ENCODE measurements at regions not wholly inside any gene's neighbourhood (a gene's known extent, or its start where the extent isn't known, plus 50 kb on each side); places are given as distances from the start of the nearest gene placed in this dataset.

DNA sequence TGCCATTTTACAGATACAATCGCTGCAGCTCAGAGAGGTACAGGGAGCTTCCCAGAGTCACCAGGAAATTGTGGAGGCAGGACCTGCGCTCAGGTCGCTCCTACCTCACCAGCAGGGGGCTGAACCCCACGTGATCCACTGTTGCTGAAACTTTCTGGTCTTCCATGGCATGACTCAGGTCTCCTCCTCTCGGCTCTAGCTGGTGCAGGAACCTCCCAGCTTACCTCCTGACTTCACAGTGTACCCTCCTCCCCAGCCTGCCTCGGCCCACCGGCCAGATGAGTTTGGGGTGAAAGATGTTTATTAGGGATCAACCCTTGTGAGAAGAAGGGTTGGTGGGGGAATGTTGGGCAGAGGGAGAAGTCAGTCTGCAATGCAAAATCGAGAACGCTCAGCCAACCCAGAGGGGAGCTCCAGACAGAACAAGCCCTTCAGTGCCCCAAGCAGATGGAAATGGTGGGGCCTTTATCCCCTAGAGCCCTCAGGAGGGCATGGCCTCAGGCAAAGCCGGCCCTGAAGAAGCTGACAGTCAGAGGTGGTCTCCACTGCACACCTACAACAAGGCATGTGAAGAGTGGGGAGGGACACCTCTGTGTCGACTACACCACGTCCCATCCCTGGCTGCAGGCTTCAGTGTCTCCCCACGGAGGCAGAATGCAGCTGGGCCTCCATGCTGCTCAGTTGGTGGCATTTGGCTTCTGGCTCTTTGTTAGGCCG, 118.6 kb upstream of the PRR20G start:
- H3K4me1 Mint-ChIP-seq = no peaks in the 10 kb centered on the region

DNA sequence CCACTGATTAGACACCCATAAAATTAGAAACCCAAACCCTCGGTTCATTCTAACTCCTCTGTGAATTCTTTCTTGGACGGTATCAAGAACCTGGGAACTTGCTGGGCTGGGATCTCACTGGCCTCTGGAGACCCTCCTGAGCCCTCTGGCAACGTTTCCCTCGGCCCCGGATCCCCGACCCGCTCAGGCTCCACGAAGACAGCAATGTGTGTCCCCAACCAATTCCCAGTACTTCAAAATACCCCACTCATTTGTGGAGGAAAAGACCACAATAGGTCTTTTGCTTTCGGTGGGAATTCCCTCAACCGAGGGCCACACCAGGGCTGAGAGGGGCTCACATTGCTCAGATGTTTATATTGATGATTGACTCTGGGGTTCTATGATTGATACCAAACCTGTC, 117.9 kb upstream of the PRR20G start:
- Mint-ChIP-seq H3K4me3 (no peak overlapping the region), H3K27me3 (peaks cover 20 to 30% of the 10 kb centered on the region in 2 donors), H3K9me3 (no peaks in the 10 kb centered on the region), H3K4me1 (no peaks in the 10 kb centered on the region), H3K27ac (no peak overlapping the region), H3K36me3 (no peaks in the 10 kb centered on the region)
- ATAC-seq (replicated peaks) (no peak), DNase-seq (no peak)

More for the DNA sequence above, 118.6 kb upstream of the PRR20G start:
- ATAC-seq (replicated peaks) (no peak), DNase-seq (no peak)
- Mint-ChIP-seq H3K4me3 (no peak overlapping the region), H3K36me3 (no peaks in the 10 kb centered on the region), H3K27me3 (peaks cover 21 to 30% of the 10 kb centered on the region in 2 donors), H3K9me3 (no peaks in the 10 kb centered on the region), H3K27ac (no peak overlapping the region)

DNA sequence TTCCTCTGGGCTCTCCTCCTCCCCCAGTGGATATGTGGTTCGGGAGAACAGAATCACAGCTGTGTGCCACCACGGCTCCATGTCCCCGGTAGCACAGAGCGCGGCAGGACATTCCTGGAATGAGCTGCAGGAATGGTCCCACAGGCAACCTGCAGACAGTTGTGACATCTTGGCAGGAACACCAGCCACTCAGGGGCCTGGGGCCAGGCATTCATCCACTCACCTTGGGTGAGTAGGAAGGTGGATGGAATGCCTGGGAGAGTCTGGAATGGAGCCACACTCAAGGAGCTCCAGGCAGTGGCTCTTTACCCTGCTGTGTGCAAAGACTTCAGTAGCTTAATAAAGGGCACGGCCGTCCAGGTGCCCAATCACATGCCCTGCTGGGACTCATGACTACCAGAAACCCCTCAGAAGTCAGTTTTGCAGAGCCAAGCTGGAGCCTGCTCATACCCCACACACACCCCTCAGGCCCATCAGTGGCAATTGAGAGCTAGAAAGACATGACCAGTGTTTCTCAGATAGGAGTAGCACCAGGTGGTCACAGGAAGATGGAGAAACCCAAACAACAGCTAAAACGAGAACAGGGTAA, 117.3 kb upstream of the PRR20G start:
- no peaks in the 10 kb centered on the region for H3K9me3 Mint-ChIP-seq
- no peaks in the 10 kb centered on the region for H3K36me3 Mint-ChIP-seq
- no peak overlapping the region for H3K4me3 Mint-ChIP-seq
- H3K4me1 Mint-ChIP-seq = no peaks in the 10 kb centered on the region
- no peak for ATAC-seq (replicated peaks)
- peaks cover 23 to 27% of the 10 kb centered on the region in 2 donors for H3K27me3 Mint-ChIP-seq
- DNase-seq = no peak
- H3K27ac Mint-ChIP-seq = no peak overlapping the region

DNA sequence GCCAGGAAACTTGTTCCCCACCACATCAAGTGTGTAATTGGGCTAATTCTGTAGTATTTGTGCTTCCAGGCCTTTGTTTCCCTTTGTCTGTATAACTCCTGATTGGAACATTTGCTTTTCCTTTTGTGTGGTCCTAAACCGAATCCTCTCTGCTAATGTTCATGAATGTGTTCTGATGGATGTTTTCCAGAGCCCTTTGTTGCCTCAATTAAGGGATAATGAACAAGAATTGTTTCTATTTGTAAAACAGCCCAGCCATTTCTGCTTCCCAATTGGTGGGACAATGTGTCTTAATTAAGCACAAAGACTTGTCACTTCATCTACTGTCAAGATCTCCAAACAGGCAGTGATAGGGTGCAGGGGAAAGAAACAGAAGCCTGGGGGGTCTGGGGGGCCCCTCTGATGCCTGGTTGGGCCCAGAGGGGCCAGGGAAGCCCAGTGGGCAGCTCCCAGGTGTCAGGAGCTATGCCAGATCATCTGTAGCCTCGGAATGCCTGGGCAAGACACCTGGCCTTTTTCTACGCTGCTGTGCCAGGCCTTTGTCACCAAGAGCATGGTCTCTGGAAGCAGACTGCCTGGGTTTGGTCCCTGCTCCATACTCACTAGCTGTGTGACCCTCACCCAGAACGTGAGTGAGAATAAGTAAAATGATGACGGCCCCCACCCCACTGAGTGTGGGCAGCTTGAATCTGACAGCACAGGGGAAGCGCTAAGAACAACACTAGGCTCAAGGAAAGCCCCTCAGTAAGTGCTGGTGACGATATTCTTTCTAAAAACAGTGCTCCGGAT, 116.6 kb upstream of the PRR20G start:
- Mint-ChIP-seq H3K4me1 (no peaks in the 10 kb centered on the region), H3K27ac (no peak overlapping the region), H3K4me3 (no peak overlapping the region), H3K36me3 (no peaks in the 10 kb centered on the region), H3K27me3 (peaks cover 23 to 25% of the 10 kb centered on the region in 2 donors), H3K9me3 (no peaks in the 10 kb centered on the region)
- DNase-seq (no peak), ATAC-seq (replicated peaks) (no peak)

DNA sequence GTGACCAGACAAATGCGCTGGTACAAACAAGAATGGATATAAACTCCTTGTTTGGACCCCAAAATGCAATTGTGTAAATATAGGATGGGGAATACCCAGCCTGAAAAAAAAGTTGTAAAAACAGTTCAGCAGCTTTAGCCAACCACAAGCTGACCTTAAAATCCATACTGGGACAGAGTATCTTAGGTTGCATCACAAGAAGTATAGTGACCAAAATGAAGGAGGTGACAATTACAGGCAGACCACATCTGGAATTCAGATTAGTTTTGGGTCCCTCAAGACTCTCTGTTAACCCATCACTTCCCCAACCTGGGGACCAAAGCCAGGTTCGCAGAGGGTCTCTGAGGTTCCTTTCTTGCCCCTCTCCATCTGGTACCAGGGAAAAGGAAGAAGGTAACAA, 115.9 kb upstream of the PRR20G start:
- Mint-ChIP-seq H3K4me3 (no peak overlapping the region), H3K9me3 (no peaks in the 10 kb centered on the region), H3K4me1 (no peaks in the 10 kb centered on the region), H3K27me3 (peaks cover 21 to 23% of the 10 kb centered on the region in 2 donors), H3K27ac (no peak overlapping the region), H3K36me3 (no peaks in the 10 kb centered on the region)
- no peak for DNase-seq
- ATAC-seq (replicated peaks) = no peak

DNA sequence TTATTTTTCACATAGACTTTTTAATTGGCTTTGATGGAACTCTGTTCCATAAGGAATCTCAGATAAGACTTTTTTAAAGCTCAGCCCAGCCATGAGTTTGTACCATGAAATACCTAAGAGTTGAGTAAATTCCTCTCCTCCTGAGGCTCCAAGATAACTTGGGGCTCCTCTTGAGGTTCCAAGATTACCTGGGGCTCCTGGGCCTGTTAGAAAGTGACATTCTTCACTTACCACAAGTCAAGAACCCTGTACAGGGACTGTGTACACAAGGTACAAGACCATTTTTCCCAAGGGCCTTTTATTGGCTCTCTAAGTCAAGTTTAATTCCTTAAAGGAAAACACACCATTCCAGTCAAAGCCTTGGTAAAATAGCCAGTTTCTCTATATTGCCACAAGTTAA, 111.3 kb upstream of the PRR20G start:
- no peak for ATAC-seq (replicated peaks)
- Mint-ChIP-seq H3K27me3 (peaks cover 14 to 36% of the 10 kb centered on the region in 2 donors), H3K36me3 (no peaks in the 10 kb centered on the region), H3K4me3 (no peak overlapping the region), H3K9me3 (peaks cover 0 to 3% of the 10 kb centered on the region in 2 donors), H3K4me1 (no peaks in the 10 kb centered on the region), H3K27ac (no peak overlapping the region)
- DNase-seq = no peak

DNA sequence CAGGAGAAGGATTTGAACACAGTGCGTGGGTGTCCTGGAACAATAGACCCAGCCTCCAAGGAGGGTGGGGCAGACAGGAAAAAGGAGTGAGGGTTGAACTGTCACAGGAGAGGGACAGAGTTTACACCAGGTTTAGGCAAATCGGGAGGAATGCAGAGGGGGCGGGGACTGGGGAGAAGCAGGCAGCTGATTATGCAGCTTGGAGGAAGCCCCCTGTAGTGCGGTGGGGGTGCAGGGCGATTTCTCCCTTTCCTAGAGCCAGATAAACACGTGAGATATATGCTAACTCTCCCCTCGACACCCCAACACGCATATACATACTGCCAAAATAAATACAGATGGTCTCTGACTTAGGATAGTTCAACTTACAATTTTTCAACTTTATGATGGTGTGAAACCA, 108.6 kb upstream of the PRR20G start:
- H3K27ac Mint-ChIP-seq = no peak overlapping the region
- no peaks in the 10 kb centered on the region for H3K4me1 Mint-ChIP-seq
- ATAC-seq (replicated peaks) (no peak), DNase-seq (no peak)
- H3K27me3 Mint-ChIP-seq = peaks cover 18 to 31% of the 10 kb centered on the region in 2 donors
- no peak overlapping the region for H3K4me3 Mint-ChIP-seq
- no peaks in the 10 kb centered on the region for H3K36me3 Mint-ChIP-seq
- peaks cover 0 to 3% of the 10 kb centered on the region in 2 donors for H3K9me3 Mint-ChIP-seq

DNA sequence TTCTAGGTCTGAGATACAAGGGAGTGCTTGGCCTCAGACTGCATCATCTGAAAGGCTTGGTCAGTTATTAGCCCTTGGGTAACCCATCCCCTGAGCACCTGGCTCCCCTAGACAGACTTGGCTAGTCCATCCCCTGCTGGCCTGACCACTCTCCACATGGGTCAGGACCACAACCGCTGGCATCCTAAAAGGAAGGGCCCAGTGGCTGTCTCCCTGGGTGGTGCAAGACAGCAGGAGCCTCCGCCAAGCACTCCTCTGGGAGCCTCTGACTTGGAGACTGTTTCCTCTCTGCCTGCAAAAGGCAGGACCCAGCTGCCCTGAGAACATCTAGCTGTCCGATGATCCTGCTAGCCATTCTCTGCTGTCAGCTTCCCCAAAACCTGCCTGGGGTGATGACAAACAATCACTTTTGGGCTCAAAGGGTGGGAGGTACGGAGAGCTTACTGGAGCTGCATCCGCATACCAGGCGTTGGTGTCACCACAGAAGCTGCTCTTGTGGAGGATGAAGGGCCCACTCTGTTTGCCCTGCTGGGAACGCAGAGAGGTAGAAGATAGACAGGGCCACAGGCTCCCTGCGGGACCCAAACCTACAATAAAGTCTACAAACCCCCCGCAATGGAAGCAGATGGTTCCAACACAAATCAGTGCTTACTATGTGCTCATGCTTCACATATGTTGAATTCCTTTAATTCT, 108.0 kb upstream of the PRR20G start:
- no peak for ATAC-seq (replicated peaks)
- Mint-ChIP-seq H3K27me3 (peaks cover 18 to 30% of the 10 kb centered on the region in 2 donors), H3K4me3 (no peak overlapping the region), H3K27ac (no peak overlapping the region), H3K36me3 (no peaks in the 10 kb centered on the region), H3K9me3 (peaks cover 0 to 3% of the 10 kb centered on the region in 2 donors), H3K4me1 (no peaks in the 10 kb centered on the region)
- DNase-seq = no peak

DNA sequence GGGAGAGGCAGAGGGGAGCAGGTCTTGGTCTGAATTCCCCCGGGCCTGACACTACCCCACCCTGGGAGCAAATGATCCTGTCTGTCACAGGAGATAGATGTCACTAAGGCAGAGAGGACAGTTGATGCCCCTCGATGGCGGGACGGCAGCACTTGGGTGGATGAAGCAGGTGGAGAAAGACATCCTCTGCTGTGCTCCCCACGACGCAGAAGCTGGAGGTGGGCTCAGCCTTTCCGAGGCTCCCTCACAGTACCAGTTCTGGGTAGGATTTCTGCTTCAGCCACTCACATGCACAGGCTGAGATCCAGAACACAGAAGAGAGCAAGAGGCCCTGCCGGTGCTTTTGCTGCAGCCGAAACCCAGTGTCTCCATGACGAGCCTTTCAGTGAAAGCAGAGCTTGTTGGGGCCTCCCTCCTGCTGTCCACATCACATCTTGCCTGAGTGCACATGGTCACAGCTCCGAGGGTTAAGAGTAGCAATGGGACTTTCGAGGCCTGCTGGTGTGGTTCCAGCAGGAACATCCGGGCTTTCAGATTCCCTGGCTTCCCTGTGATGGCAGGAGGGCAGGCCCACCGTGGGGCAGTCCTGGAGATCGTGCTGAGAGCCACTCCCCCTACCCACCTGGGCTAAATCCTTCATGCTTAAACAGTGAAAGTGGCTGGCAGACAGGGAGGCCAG, 107.3 kb upstream of the PRR20G start:
- H3K9me3 Mint-ChIP-seq = peaks cover 0 to 3% of the 10 kb centered on the region in 2 donors
- no peak for DNase-seq
- H3K4me1 Mint-ChIP-seq = no peaks in the 10 kb centered on the region
- H3K36me3 Mint-ChIP-seq = no peaks in the 10 kb centered on the region
- no peak overlapping the region for H3K4me3 Mint-ChIP-seq
- H3K27ac Mint-ChIP-seq = no peak overlapping the region
- peaks cover 23 to 32% of the 10 kb centered on the region in 2 donors for H3K27me3 Mint-ChIP-seq
- no peak for ATAC-seq (replicated peaks)

DNA sequence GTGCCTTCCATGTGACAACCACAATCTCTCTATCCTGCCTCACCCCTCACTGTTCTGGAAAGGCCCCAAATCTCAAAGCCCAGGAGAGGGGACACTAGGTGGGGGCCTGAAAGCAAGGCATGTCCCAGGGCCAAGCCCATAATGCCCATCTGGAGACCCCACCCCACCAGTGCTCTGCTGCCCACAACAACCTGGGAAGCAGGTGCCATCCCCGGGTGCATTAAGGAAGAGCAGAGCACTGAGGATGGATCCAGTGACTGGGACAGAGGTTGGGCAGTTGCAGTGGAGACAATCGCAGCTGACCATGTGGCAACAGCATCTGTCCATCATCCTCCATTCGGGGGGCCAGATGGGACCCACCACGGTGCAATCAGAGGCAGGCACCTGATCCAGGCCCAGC, 106.2 kb upstream of the PRR20G start:
- H3K36me3 Mint-ChIP-seq = no peaks in the 10 kb centered on the region
- ATAC-seq (replicated peaks) (no peak), DNase-seq (no peak)
- no peak overlapping the region for H3K27ac Mint-ChIP-seq
- H3K9me3 Mint-ChIP-seq = peaks cover 0 to 3% of the 10 kb centered on the region in 2 donors
- H3K4me3 Mint-ChIP-seq = no peak overlapping the region
- no peaks in the 10 kb centered on the region for H3K4me1 Mint-ChIP-seq
- H3K27me3 Mint-ChIP-seq = peaks cover 28 to 39% of the 10 kb centered on the region in 2 donors

DNA sequence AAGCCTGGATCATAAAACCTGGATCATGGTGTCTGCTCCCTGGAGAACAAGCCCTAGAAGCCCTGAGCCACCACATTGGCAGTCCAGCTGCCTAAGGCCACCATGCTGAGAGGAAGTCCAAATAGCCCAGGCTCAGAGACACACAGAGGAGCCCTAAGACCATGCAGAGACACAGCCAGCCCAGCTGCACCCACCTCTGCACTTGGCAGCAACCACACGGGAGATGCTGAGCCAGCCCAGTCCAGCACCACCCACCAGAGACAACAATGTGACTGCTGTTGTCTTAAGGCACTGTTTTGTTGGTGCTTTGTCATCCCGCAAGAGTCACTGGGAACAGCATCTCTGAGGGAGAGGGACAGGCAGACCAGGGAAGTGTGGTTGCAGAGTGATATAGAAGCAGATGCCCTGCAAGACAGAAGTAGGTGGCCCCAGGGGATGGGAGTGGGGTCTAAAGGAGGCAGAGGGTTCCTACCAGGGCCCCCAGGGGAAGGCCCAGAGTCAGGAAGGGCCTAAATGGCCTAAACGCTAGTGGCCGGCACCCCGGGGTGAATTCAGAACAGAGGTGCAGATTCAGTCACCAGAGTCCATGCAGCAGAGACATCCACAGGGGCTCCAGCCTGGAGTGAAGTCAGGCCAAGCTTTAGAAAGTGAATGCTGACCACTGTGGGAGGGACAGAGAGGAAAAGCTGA, 105.4 kb upstream of the PRR20G start:
- peak overlapping the region; percentile 65 for H3K27ac Mint-ChIP-seq
- peaks cover 29 to 41% of the 10 kb centered on the region in 2 donors for H3K27me3 Mint-ChIP-seq
- peaks cover 0 to 3% of the 10 kb centered on the region in 2 donors for H3K9me3 Mint-ChIP-seq
- DNase-seq = no peak
- H3K36me3 Mint-ChIP-seq = no peaks in the 10 kb centered on the region
- no peaks in the 10 kb centered on the region for H3K4me1 Mint-ChIP-seq
- no peak overlapping the region for H3K4me3 Mint-ChIP-seq
- ATAC-seq (replicated peaks) = no peak

DNA sequence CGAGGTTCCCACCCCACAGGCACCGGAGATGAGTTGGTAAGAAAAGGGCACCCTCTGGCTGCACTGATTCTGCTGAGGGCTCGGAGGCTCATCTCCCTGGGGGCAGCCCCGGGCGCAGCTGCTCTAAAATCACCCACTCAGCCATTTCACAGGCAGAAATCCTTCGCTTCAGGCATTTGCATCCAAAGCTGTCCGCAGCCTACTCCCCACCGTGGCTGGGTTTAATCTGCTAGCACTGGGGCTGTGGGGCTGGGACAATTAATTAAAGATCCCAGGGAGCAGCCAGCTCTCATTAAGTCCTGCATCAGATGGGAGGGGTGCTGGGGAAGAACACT, 104.3 kb upstream of the PRR20G start:
- Mint-ChIP-seq H3K4me3 (no peak overlapping the region), H3K27ac (no peak overlapping the region), H3K27me3 (peaks cover 41 to 49% of the 10 kb centered on the region in 2 donors), H3K9me3 (peaks cover 0 to 3% of the 10 kb centered on the region in 2 donors), H3K36me3 (no peaks in the 10 kb centered on the region), H3K4me1 (no peaks in the 10 kb centered on the region)
- DNase-seq (no peak), ATAC-seq (replicated peaks) (no peak)

DNA sequence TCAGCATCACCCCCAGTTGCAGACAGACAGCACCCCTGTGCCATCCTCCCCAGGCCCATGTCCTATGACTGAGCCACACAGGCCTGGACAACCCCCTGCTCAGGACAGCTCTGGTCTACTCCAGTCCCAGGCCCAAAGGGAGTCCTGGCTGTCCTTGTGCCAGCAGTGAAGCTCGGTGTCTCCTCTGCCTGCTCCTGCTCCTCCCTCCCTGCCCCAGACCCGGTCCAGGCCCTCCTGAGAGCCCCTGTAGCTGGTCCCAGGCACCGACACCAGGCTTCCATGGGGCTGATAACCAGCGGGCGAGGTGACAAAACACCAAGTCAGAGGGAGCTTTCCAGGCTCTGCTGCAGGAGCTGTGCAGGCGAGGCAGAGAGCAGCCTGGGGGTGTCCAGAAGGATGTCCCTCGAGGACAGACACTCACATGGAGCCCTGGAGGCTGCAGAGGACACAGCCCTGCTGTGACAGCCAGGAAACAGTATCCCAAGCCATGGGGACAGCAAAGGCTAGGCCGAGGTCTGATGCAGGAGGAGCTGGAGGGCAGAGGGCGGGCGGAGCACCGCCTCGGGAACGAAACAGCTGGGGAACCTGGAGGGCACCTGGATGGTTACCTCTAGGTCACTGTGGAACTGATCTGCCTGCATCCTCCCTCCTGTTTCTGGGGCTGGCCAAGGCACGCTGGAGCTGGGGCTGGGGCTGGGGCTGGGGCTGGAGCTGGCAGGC, 103.8 kb upstream of the PRR20G start:
- peaks cover 41 to 44% of the 10 kb centered on the region in 2 donors for H3K27me3 Mint-ChIP-seq
- H3K4me3 Mint-ChIP-seq = no peak overlapping the region
- ATAC-seq (replicated peaks) (no peak), DNase-seq (no peak)
- peak overlapping the region; percentile 67 for H3K27ac Mint-ChIP-seq
- H3K9me3 Mint-ChIP-seq = peaks cover 0 to 3% of the 10 kb centered on the region in 2 donors
- no peaks in the 10 kb centered on the region for H3K4me1 Mint-ChIP-seq
- H3K36me3 Mint-ChIP-seq = no peaks in the 10 kb centered on the region
